ENCODE measurements at regions not wholly inside any gene's neighbourhood (a gene's known extent, or its start where the extent isn't known, plus 50 kb on each side); places are given as distances from the start of the nearest gene placed in this dataset.

DNA sequence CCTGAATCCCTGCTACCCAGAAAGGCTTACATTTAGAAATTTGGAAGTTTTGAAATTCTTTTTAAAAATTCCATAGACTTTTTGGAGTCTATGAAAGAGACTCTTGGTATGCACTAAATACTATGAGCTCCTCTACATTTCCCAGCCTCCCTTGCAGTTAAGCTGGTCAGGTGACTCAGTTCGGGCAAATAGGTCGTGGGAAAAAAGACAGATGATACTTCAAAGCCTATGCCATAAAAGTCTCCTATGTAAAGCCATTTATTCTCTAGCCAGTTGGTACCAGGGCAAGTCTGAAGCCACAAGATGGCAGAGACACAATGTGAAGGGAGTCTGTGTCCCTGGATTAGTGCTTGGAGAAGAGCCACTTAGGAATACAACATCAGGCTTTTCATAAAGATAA lies 101.8 kb downstream of the BOD1 start:
- DNase-seq = peak; percentile 9
- TF ChIP-seq, protein P1, sequence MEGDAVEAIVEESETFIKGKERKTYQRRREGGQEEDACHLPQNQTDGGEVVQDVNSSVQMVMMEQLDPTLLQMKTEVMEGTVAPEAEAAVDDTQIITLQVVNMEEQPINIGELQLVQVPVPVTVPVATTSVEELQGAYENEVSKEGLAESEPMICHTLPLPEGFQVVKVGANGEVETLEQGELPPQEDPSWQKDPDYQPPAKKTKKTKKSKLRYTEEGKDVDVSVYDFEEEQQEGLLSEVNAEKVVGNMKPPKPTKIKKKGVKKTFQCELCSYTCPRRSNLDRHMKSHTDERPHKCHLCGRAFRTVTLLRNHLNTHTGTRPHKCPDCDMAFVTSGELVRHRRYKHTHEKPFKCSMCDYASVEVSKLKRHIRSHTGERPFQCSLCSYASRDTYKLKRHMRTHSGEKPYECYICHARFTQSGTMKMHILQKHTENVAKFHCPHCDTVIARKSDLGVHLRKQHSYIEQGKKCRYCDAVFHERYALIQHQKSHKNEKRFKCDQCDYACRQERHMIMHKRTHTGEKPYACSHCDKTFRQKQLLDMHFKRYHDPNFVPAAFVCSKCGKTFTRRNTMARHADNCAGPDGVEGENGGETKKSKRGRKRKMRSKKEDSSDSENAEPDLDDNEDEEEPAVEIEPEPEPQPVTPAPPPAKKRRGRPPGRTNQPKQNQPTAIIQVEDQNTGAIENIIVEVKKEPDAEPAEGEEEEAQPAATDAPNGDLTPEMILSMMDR (IDR thresholded peaks at IDR 0.05) = no peak
- no peak overlapping the region for H3K27ac Mint-ChIP-seq
- peaks cover 4% of the 10 kb centered on the region for H3K9me3 Mint-ChIP-seq
- no peak overlapping the region for H3K4me3 Mint-ChIP-seq
- peaks cover 38% of the 10 kb centered on the region for H3K4me1 Mint-ChIP-seq (ENCODE audit: low read depth)
- H3K36me3 Mint-ChIP-seq (ENCODE audit: low read depth) = peaks cover 4% of the 10 kb centered on the region; the same call in 1 of the 2 replicates
- H3K27me3 Mint-ChIP-seq (ENCODE audit: insufficient read depth) = peaks cover 4% of the 10 kb centered on the region

DNA sequence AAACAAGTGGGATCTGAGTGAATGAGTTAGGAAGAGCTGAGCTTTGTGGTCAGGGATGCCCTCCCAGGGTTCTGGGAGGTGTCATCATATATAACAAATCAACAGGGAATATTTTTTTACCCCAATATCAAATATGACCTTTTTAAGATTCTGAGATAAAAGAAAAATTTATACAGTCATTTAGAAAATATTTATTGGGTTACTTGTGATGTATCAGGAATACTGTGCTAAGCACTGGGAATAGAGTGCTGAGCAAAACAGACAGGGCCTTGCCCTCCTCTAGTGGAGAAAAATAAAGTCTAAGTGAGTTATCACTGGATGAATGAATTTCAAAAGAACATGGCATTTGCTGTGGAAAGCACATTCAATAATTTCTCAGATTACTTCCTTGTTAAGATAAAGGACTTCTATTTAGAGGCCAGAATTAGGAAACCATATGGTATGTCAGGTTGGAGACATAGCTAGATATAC lies 102.9 kb downstream of the BOD1 start:
- peaks cover 38% of the 10 kb centered on the region for H3K4me1 Mint-ChIP-seq (ENCODE audit: low read depth)
- H3K27ac Mint-ChIP-seq = peak overlapping the region; percentile 56
- peaks cover 4% of the 10 kb centered on the region for H3K9me3 Mint-ChIP-seq
- H3K4me3 Mint-ChIP-seq = no peak overlapping the region
- TF ChIP-seq, protein P1 (IDR thresholded peaks at IDR 0.05) = peak; percentile 42; the same call in 1 of the 2 replicates
- DNase-seq = peak; percentile 66
- H3K27me3 Mint-ChIP-seq (ENCODE audit: insufficient read depth) = peaks cover 6% of the 10 kb centered on the region
- peaks cover 4% of the 10 kb centered on the region; the same call in 1 of the 2 replicates for H3K36me3 Mint-ChIP-seq (ENCODE audit: low read depth)

DNA sequence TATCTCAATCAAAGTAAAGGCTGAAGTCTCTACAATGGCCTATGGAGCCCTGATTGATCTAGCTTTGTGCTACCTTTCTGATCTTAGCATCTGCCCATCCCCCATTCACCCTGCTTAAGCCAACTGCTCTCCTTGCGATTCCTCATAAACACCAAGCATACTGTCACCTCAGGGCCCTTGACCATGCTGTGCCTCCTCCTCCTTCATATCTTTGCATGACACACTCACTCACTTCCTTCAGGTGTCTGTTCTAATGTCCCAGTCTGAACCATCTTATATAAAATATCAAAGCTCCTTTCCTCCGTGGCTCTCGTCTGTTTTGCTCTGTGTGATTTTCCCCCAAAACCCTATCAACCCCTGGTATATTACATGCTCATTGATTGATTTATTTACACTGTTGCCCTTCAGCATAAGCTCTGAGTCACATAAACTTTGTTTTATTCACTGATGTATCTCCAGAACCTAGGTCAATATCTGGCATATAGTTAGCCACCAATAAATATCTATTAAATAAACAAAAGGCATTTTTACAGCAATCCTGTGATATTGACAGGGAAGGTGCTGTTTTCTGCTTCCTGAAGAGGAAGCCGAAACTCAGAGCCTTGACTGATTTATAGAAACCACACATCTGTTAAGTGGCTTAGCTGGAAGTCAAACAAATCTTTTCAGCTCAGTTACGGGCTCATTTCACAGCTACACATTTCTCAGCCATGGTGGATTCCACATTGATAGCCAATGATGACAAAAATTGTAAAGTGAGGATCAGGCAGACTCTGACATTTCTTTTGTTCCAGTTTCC lies 103.6 kb downstream of the BOD1 start:
- Mint-ChIP-seq H3K36me3 (ENCODE audit: low read depth) (peaks cover 4% of the 10 kb centered on the region; the same call in 1 of the 2 replicates), H3K4me1 (ENCODE audit: low read depth) (peaks cover 38% of the 10 kb centered on the region), H3K9me3 (peaks cover 2% of the 10 kb centered on the region), H3K4me3 (no peak overlapping the region), H3K27ac (peak overlapping the region; percentile 56), H3K27me3 (ENCODE audit: insufficient read depth) (peaks cover 7% of the 10 kb centered on the region)
- DNase-seq = peak; percentile 14
- TF ChIP-seq, protein P1 (IDR thresholded peaks at IDR 0.05) = no peak

DNA sequence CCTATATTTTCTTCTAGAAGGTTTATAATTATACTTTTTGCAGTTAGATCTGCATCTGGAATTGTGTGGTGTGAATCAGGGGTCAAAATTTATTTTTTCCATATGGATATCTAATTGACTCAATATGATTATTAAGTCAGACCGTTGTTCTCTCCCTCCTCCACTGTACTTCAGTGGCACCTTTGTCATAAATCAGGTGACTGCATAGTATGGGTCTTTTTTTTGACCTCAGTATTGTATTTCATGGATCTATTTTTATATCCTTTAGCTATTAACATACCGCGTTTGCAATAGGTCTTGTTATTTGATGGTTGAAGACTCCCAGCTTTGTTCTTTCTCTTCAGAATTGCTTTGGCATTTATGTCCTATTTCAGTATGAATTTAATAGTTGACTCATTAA lies 107.4 kb downstream of the BOD1 start:
- H3K9me3 Mint-ChIP-seq = peaks cover 8% of the 10 kb centered on the region
- TF ChIP-seq, protein P1 (IDR thresholded peaks at IDR 0.05) = no peak
- peaks cover 18% of the 10 kb centered on the region for H3K4me1 Mint-ChIP-seq (ENCODE audit: low read depth)
- peaks cover 7% of the 10 kb centered on the region for H3K27me3 Mint-ChIP-seq (ENCODE audit: insufficient read depth)
- H3K4me3 Mint-ChIP-seq = no peak overlapping the region
- peaks cover 4% of the 10 kb centered on the region; the same call in 1 of the 2 replicates for H3K36me3 Mint-ChIP-seq (ENCODE audit: low read depth)
- DNase-seq = no peak
- H3K27ac Mint-ChIP-seq = no peak overlapping the region

DNA sequence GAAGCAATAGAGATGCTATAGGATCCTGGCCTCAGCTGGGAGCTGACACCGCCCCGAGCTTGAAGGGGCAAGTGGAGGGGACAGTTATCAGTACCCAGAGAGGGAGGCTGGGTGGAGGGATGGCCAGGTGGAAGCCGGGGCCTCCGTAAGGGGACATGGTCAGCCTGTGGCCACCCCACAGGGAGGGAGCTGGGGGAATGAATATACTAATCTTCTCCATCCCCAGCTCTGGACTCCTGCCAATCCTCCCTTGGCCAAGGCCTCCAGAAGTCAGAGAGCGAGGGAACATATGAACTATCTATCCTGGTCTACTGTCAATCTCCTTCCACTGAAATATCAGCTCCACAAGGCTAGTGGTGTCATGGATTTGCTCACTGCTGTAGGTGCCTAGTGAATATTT lies 109.3 kb downstream of the BOD1 start:
- no peak overlapping the region for H3K4me3 Mint-ChIP-seq
- no peak for DNase-seq
- peaks cover 4% of the 10 kb centered on the region; the same call in 1 of the 2 replicates for H3K36me3 Mint-ChIP-seq (ENCODE audit: low read depth)
- H3K27me3 Mint-ChIP-seq (ENCODE audit: insufficient read depth) = peaks cover 12% of the 10 kb centered on the region
- H3K9me3 Mint-ChIP-seq = peaks cover 8% of the 10 kb centered on the region
- TF ChIP-seq, protein P1 (IDR thresholded peaks at IDR 0.05) = no peak
- no peaks in the 10 kb centered on the region; the same call in 1 of the 2 replicates for H3K4me1 Mint-ChIP-seq (ENCODE audit: low read depth)
- no peak overlapping the region for H3K27ac Mint-ChIP-seq

Data from HFFc6 (cell line).